ENCODE measurements at regions not wholly inside any gene's neighbourhood (a gene's known extent, or its start where the extent isn't known, plus 50 kb on each side); places are given as distances from the start of the nearest gene placed in this dataset.

DNA sequence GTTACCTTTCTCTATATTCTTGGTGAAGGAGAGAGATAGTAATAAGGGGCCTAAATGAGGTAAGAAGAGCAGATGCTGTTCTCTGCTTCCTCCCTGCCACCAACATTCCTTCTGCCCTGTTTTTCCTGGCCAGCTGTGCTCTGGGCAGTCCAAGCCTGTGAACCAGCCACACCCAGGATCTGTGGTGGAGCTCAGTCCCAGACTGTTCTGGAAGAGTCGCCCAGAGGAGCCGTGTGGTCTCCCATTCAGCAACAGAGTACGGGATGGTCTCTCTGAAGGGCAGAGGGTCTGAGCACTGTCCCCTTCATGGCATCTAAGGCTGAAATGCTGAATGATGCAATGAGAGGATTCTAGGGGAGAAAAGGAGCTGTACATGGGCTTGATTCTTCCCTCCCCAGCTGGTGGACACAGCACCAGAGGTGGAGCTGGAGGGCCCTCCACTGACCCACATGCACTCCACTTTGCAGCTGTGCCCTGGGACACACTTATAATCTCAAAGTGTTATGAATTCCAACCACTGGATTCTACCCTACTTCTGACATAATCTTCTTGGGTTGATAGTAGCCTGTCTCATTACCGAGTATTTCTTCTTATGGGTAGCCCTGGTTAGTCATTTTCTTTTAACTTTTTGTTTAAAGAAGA is 70.8 kb upstream of the RPS23 start:
- TF ChIP-seq, protein P1, sequence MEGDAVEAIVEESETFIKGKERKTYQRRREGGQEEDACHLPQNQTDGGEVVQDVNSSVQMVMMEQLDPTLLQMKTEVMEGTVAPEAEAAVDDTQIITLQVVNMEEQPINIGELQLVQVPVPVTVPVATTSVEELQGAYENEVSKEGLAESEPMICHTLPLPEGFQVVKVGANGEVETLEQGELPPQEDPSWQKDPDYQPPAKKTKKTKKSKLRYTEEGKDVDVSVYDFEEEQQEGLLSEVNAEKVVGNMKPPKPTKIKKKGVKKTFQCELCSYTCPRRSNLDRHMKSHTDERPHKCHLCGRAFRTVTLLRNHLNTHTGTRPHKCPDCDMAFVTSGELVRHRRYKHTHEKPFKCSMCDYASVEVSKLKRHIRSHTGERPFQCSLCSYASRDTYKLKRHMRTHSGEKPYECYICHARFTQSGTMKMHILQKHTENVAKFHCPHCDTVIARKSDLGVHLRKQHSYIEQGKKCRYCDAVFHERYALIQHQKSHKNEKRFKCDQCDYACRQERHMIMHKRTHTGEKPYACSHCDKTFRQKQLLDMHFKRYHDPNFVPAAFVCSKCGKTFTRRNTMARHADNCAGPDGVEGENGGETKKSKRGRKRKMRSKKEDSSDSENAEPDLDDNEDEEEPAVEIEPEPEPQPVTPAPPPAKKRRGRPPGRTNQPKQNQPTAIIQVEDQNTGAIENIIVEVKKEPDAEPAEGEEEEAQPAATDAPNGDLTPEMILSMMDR (IDR thresholded peaks at IDR 0.05; ENCODE audit: low read depth, low read length), result no peak
- no peak overlapping the region for H3K4me3 ChIP-seq (ENCODE audit: low read depth, low read length)

DNA sequence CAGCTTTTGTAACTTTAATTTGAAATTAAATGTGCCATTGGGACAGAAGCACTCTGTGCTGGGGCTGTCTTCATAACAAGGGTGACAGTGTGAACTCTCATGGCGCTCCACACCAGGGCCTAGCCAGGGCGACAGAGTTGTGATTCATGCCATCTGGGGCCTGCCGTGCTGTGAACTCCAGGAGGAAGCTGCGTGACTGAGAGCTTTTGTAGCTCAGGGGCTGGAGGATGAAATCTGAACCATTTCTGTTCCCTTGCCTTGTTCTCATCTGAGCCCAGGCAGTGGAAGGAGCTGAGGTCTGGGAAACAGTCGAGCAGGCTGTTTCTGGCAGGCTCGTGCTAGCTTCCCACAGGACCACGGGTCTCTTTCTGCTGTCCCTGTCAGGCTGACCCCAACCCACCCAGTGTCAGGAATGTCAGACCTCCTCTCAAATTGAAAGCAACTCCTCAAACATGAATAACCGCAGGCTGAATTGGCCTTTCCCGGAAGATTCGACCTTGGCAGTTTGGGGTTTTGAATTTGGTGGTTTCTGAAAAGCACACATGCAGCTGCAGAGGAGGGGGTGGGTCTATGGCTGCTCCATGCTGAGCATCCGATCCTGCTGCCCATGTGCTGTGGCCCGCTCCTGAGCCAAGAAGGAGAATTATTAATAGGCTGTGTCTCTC is 69.2 kb upstream of the RPS23 start:
- TF ChIP-seq, protein P1 (IDR thresholded peaks at IDR 0.05; ENCODE audit: low read depth, low read length), result no peak
- H3K4me3 ChIP-seq (ENCODE audit: low read depth, low read length), result peak overlapping the region; percentile 20; the same call in 1 of the 2 replicates

DNA sequence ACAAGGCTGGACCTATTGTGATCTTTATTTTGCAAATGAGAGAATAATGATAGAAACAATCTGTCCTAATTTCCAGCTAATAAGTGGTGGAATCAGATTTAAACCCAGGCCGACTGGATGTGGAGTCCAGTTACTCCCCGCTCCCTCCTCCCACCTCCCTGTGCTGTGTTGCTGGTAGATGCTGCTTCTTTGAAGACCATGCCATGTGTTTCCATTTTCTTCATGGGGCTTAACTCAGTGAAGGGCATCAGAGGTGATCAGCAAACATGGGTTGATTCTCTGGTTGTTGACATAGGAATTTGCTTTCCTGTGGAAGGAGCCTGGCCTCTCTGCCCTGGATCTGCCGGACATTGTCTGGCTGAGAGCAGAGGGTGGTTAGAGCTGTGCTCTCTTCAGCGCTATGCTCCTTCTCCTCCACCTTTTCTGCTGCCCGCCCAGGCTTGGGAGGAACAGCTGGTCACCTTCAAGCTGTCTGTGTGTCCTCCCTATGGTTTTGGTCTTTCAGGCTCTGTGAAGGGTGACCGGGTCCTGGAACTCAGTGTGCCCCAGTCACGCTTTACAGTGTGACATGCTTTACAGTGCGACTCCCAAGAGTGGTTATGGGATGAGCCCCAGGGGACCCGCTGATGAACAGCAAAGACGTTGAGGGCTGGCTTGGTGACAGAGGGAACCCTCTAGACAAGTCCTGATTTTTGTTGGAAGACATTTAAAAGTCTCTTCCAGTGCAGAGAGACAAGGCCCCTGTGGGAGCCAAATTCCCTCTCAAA is 68.4 kb upstream of the RPS23 start:
- no peak overlapping the region for H3K4me3 ChIP-seq (ENCODE audit: low read depth, low read length)

DNA sequence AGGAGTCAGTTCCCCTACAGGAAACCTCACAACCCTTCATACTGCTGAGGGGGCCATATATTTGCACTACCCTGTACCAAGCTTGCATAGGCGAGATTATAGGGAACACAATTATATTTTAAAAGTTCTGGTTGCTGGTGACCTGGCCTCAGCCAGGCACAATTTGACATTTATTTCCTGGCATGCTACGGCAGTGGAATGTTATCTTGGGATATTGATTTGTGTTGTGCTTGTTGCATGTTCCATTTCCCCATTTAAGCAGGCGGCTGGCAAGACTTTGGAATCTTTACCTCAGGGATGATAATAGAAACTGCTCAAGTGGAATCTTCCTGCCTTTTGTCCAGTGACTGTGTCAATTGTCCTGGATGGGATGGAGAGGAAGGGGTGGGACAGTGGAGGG is 67.0 kb upstream of the RPS23 start:
- H3K4me3 ChIP-seq (ENCODE audit: low read depth, low read length), result no peak overlapping the region
- TF ChIP-seq, protein P1 (IDR thresholded peaks at IDR 0.05; ENCODE audit: low read depth, low read length), result no peak

More for the DNA sequence above, 68.4 kb upstream of the RPS23 start:
- TF ChIP-seq, protein P1 (IDR thresholded peaks at IDR 0.05; ENCODE audit: low read depth, low read length), result no peak

DNA sequence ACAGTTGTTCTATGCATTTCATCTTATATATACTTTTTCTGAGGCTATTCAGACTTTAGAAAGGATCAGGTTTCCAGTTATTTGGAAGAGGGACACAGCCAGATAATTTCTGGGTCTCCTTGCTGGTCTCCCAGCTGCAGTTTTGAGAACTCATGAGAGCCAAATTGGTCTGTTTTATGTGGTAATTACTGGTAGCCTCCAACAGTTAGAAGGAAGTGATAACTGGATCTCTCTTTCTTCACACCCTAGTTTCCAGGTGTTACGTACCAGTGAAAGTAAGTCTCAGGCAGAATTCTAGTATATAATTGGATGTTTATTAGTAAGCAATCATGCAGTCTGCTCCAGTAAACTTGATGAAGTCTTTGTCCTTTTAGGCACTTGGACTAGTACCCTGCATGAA is 63.2 kb upstream of the RPS23 start:
- TF ChIP-seq, protein P1 (IDR thresholded peaks at IDR 0.05; ENCODE audit: low read depth, low read length), result no peak
- no peak overlapping the region for H3K4me3 ChIP-seq (ENCODE audit: low read depth, low read length)

DNA sequence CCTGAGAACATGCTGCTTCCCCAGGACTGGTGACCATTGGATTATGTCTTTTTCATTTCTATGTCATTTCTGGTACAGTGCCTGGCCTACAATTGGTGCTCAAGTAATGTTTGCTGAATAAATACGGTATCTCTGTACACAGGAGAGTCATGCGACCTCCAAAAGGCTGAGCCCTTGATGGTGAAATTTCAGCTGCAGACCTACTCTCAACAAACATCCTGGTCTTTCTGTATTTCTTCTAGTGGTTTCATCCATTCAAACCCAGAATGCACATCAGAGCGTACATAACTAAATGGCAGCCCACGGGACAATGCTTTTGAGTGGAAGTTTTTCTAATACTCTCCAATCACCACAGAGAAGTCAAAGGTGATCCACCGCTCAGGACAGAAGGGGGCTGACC is 62.6 kb upstream of the RPS23 start:
- no peak overlapping the region for H3K4me3 ChIP-seq (ENCODE audit: low read depth, low read length)

More for the DNA sequence above, 62.6 kb upstream of the RPS23 start:
- TF ChIP-seq, protein P1 (IDR thresholded peaks at IDR 0.05; ENCODE audit: low read depth, low read length), result no peak
